Gastroesophageal sphincter (tissue), 3 donors: ENCODE measurements at regions not wholly inside any gene's neighbourhood (a gene's known extent, or its start where the extent isn't known, plus 50 kb on each side); places are given as distances from the start of the nearest gene placed in this dataset.

Experiments
- CTCF ChIP-seq, 4 experiments: fragments of 200-600 bp in 2 of 4; fragments of 450-650 bp in 2 of 4; sonication (generic) in 1 of 4; IDR thresholded peaks; one replicate each; pipeline ENCODE4 v1.5.1; 2017 to 2019; ENCODE audit warnings: antibody characterized with exemption in 4 of 4, mild to moderate bottlenecking in 2 of 4, moderate library complexity in 2 of 4
- EP300 ChIP-seq: sonication (generic); formaldehyde crosslinking; IDR thresholded peaks from one replicate; pipeline ENCODE4 v1.6.1; 2017; ENCODE audit warnings: antibody characterized with exemption, mild to moderate bottlenecking
- POLR2A ChIP-seq, 2 donors: fragments of 450-650 bp; IDR thresholded peaks; one replicate each; pipeline ENCODE4 v1.6.1; 2017; ENCODE audit warnings: antibody characterized with exemption in 2 of 2, mild to moderate bottlenecking in 2 of 2, moderate library complexity in 1 of 2
- POLR2AphosphoS5 ChIP-seq: sonication (generic); formaldehyde crosslinking; IDR thresholded peaks from one replicate; pipeline ENCODE4 v1.6.1; 2017; ENCODE audit warnings: antibody characterized with exemption

GRCh38 chr1:103220631-103221041 lies 112.3 kb upstream of the COL11A1 start:
- TF ChIP-seq POLR2AphosphoS5 = no peak
- TF ChIP-seq CTCF (IDR thresholded peaks at IDR 0.05) = no peak
- TF ChIP-seq EP300 = no peak
- no peak for TF ChIP-seq POLR2A (IDR thresholded peaks at IDR 0.05)
